Keratinocyte (primary cell): ENCODE measurements at regions not wholly inside any gene's neighbourhood (a gene's known extent, or its start where the extent isn't known, plus 50 kb on each side); places are given as distances from the start of the nearest gene placed in this dataset.

ENCODE experiments used
- EZH2 ChIP-seq: IDR thresholded peaks from one replicate; pipeline ENCODE4 v1.6.1; 2012; ENCODE audit warnings: inconsistent platforms, mild to moderate bottlenecking, low read length, moderate library complexity
- TF ChIP-seq, protein P1 (sequence below), 3 experiments: IDR thresholded peaks in 1 of 3; conservative IDR thresholded peaks in 1 of 3; optimal IDR thresholded peaks in 1 of 3; 2 replicates in 2 of 3; 3 replicates in 1 of 3; pipeline versions ENCODE3 to v1.5.1; 2011; ENCODE audit warnings: low read length in 3 of 3, mild to moderate bottlenecking in 3 of 3, moderate library complexity in 2 of 3, control low read depth in 1 of 3, inconsistent platforms in 1 of 3; ENCODE audit not compliant: insufficient read depth in 2 of 3; ENCODE audit errors: extremely low read depth in 1 of 3

DNA sequence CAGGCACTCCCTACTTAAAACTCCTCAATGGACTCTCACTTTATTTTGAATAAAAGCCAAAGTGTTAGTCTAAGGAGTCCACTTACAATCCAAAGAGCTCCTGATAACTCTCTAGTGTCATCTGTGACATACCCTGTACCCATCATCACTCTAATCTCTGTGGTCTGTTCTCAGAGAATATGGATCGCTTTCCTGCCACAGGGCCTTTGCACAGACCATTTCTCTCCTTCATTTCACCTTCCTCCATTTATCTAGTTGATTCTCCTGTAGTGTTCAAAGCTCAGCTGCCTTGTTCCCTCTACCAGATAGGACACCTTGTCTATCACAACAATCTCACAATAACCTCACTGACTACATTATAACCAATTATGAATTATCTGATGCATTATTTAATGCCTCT lies 185.4 kb upstream of the KBTBD8 start:
- TF ChIP-seq, protein P1, sequence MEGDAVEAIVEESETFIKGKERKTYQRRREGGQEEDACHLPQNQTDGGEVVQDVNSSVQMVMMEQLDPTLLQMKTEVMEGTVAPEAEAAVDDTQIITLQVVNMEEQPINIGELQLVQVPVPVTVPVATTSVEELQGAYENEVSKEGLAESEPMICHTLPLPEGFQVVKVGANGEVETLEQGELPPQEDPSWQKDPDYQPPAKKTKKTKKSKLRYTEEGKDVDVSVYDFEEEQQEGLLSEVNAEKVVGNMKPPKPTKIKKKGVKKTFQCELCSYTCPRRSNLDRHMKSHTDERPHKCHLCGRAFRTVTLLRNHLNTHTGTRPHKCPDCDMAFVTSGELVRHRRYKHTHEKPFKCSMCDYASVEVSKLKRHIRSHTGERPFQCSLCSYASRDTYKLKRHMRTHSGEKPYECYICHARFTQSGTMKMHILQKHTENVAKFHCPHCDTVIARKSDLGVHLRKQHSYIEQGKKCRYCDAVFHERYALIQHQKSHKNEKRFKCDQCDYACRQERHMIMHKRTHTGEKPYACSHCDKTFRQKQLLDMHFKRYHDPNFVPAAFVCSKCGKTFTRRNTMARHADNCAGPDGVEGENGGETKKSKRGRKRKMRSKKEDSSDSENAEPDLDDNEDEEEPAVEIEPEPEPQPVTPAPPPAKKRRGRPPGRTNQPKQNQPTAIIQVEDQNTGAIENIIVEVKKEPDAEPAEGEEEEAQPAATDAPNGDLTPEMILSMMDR (optimal IDR thresholded peaks at IDR 0.05 in 1 of 3, IDR thresholded peaks at IDR 0.05 in 1 of 3, conservative IDR thresholded peaks at IDR 0.05 in 1 of 3; ENCODE audit: extremely low read depth in 1 of 3, insufficient read depth in 2 of 3, low read length in 3 of 3): no peak
- no peak for TF ChIP-seq EZH2
